ENCODE measurements at regions not wholly inside any gene's neighbourhood (a gene's known extent, or its start where the extent isn't known, plus 50 kb on each side); places are given as distances from the start of the nearest gene placed in this dataset.

GRCh38 chr21:43301409-43302061 is 125.4 kb downstream of the SIK1 start:
- no peak for DNase-seq

GRCh38 chr21:43300496-43301408 is 126.2 kb downstream of the SIK1 start:
- no peak for DNase-seq

- DNase-seq = no peak
Observed at GRCh38 chr21:43299441-43300277, 127.3 kb downstream of the SIK1 start.

- no peak for DNase-seq
Observed at GRCh38 chr21:43298546-43299440, 128.1 kb downstream of the SIK1 start.

- no peak for DNase-seq
Observed at GRCh38 chr21:43297989-43298388, 128.9 kb downstream of the SIK1 start.

- DNase-seq = no peak
Observed at GRCh38 chr21:43297391-43297981, 128.7 kb downstream of the CRYAA start.

DNA sequence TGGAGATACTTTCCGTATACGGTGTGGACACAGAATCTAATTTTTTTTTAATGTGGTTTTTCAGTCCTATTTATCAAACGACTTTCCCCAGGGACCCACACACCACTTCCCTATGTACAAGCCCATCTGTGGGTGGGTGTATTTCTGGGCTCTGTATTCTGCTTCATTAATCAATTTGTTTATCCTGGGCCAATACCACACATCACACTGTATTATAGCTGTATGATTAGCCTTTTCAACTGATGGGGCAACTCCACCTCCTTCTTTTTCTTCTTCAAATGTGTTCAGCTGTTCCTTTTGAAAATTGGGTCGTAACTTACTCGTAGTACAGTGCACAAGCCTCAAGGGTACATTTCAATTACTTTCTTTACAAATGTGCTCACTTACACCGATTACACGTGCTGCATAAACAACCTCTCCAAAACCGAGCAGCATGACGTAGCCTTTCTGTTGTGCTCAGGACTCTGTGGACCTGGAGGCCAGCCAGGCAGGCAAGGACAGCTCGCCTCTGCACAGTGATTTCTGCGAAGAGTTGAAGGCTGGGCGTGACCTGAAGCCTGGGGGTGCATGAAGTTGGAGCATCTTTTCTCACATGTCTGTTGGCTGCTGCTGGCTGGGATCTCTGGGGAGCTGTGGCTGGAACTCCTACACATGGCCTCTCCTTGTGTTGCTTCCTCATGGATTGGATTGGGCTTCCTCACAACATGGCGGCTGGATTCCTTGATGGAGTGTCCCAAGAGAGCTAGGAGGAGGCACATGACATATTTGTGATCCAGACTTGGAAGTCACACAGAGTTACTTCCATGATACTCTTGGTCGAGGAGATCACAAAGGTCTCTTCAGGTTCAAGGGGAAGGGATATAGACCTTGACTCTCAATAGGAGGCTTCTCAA is 126.5 kb downstream of the CRYAA start:
- no peak for DNase-seq

GRCh38 chr21:43294194-43294902 is 125.5 kb downstream of the CRYAA start:
- DNase-seq = no peak

- no peak for DNase-seq
Observed at GRCh38 chr21:43292866-43293142, 124.0 kb downstream of the CRYAA start.

- DNase-seq = no peak
Observed at GRCh38 chr21:43292041-43292865, 123.4 kb downstream of the CRYAA start.

GRCh38 chr21:43291347-43291950 is 122.6 kb downstream of the CRYAA start:
- no peak for DNase-seq

- no peak for DNase-seq
Observed at GRCh38 chr21:43290421-43291346, 121.9 kb downstream of the CRYAA start.

DNA sequence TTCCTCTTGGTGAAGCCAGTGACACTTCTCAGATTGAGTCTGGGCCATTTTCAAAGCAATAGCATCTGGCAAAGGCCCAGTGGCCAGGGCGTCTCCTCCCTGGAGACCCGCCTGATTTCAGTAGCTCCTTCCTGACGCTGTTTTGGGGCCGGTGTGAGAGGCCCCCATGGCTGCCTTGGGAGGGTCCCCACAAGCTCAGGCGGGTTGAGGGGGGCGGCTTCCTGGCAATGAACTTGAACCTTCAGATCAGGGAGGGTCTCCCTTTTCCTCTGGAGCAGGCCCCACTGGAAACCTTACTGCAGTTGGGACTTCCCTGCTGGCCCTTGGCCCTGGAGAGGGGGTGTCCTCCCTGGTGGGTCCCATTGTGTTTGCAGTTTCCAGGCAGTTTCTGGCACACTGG is 121.2 kb downstream of the CRYAA start:
- no peak for DNase-seq

- no peak for DNase-seq
Observed at GRCh38 chr21:43289442-43289841, 120.6 kb downstream of the CRYAA start.

GRCh38 chr21:43287795-43288755 is 119.3 kb downstream of the CRYAA start:
- no peak for DNase-seq

DNA sequence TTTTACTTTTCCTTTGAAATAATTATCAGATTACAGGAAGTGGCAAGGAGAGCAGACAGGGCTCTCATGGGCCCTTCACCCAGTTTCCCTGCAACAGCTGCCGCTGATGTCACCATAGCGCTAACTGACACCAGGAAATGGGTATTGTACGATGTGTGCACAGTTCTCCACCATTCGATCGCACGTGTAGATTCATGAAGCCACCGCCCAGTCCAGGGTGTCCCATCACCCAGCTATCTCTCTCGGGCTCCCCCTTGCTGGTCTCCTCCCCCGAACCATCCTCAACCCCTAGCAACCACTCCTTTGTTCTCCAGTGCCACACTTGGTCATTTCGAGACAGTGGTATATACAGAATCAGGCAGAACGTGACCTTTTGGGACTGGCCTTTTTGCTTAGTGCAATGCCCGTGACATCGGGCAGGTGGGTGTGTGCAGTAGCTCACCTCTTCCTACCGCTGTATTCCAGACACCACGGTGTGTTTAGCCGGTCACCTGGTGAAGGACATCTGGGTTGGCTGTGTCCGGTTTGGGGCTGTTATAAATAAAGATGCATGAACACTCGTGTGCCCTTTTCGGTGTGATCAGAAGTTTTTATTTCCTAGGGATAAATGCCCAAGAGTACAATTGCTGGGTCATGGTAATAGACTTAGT is 118.4 kb downstream of the CRYAA start:
- DNase-seq = peak; percentile 95
